GM18511 (cell line): ENCODE measurements at regions not wholly inside any gene's neighbourhood (a gene's known extent, or its start where the extent isn't known, plus 50 kb on each side); places are given as distances from the start of the nearest gene placed in this dataset.
A peak's percentile ranks its signal among the peaks of the same experiment; 100 is the strongest.
"Not testable (repeated sequence)": the region's sequence is repeated elsewhere in the genome, so short reads cannot be mapped to it uniquely, and the experiment has no call there.

Experiments
- ATAC-seq: cut with Tn5 transposase; IDR thresholded peaks from one replicate; pipeline ENCODE4 v1.9.1; 2021; ENCODE audit warnings: mild to moderate bottlenecking, moderate library complexity; ENCODE audit not compliant: unreplicated experiment

DNA sequence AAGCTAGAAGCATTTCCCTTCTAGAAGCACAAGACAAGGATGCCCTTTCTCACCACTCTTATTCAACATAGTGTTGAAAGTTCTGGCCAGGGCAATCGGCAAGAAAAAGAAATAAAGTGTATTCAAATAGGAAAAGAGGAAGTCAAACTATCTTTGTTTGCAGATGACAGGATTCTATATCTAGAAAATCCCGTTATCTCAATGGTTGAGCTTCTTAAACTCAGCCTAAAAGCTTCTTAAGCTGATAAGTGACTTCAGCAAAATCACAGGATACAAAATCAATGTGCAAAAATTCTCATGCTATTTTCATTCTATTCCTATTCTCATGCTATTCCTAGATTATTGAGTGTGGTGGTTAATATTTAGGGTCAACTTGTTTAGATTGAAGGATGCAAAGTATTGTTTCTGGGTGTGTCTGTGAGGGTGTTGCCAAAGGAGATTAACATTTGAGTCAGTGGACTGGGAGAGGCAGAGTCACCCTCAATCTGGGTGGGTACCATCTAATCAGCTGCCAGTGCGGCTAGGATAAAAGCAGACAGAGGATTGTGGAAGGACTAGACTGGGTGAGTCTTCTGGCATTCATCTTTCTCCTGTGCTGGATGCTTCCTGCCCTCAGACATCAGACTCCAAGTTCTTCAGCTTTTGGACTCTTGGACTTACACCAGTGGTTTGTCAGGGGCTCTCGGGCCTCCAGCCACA is 111.9 kb downstream of the LSMEM1 start:
- ATAC-seq, result not testable (repeated sequence)

DNA sequence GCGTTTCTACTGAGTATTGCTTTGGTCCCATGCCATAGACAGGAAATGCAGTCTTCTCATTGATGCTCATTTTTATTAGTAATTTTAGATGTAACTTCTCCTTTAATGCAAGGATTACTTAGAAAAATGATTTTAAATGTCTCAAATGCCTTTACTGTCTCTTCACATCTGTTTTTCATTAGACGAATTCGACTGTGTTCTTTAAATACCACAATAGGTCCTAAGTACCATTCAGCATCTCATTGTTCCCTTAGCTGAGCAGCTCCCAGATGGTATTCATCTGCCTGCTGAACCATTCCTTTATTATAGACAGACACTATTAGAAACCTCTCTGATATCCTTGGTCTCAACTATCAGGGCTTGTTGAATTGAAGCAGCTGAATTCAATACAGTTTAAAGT is 113.6 kb downstream of the LSMEM1 start:
- no peak for ATAC-seq

DNA sequence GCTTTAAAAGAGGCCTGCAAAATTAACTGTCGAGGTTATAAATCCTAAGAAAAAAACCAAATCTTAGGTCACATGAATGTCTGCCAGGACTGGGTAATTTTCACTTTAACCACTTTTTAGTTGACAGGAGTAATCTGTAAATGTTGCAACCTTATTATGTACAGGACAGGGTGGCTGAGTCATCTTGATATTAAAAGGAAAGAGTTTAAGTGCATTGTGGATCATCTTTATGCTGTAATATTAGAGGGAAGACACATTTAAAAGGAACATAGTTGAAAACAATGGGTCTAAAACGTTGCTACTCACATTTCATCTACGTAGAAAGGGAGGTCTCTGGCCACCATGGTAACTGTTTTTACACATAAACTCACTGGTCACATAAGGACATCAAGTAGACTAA is 115.5 kb downstream of the LSMEM1 start:
- ATAC-seq, result no peak

DNA sequence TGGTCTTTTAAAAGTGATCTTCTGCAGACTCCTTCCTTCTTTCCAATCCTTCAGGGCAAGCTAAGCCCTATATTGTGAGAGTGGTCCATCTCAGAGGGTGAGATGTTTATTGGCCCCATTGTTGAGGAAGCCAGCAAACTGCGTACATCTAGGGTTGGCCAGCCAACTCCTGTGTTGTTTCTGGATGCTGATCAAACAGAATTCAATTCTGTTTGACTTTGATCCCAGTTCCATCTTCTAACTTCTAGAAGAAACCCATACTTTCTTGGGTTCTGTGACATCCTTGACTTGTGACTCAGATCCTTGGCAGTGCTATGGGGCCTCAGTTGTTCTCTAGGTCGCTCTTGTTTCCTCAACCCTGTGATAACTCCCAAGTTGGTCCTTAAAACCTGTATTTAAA is 116.2 kb downstream of the LSMEM1 start:
- no peak for ATAC-seq

DNA sequence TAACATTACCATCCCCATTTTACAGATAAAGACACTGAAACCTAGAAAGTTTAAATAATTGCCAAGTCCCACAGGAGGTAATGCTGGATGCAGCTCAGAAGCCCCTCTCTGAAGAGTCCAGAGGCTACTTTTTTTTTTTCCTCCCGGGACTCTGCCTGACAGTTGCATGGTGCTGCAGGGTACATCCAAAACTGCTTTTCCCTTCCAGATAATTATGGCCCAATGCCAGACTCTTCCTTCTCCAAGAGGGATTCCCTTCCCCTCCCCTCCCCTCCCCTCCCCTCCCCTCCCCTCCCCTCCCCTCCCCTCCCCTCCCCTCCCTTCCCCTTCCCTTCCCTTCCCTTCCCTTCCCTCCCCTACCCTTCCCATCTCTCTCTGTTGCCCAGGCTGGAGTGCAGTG is 122.9 kb downstream of the LSMEM1 start:
- no peak for ATAC-seq

DNA sequence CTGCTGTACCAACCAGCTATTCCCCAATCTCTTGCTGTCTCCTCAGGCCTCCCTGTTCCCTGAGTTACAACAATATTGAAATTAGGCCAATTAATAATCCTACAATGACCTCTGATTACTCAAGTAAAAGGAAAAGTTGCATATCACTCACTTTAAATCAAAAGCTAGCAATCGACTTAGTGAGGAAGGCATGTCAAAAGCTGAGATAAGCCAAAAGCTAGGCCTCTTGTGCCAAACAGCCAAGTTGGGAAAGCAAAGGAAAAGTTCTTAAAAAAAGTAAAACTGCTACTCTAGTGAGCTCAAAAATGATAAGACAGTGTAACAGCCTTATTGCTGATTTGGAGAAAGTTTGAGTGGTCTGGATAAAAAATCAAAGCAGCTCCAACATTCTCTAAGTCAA is 129.8 kb downstream of the LSMEM1 start:
- ATAC-seq, result no peak

DNA sequence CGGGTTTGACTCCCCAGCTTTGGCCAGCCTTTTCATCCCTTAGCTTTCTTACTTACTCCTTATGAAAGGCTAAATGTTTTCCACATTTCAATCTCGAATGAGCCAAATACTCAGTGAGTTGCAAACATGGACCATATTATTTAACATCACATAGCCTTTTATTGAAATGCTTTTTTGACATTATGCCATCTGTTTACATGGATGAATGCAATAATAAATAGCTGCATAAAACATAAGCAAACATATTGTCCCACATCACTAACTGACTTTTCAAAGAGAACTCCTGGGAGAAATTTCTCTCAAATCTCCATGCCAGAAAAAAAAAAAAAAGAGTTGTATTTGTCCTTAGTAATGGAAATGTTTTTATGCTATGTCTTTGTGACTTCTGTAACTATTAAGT is 134.9 kb downstream of the LSMEM1 start:
- ATAC-seq, result no peak

DNA sequence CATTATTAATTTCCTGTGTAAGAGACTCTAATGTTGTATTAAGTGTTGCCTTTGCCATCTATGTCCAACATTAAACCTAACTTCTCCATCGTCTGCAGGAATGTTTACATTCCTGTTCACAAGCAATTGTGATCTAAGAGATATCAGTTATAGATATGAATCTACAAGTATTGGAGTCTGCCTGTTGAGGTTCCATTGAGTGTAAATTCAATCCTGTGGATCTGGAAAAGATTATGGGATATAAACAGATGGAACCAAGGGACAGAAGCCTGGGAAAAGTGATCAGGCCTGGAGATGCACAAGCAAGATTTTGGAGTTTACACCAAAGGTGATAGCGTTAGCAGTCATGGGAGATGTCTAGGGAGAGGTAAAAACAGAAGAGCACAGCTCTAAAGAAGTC is 135.5 kb downstream of the LSMEM1 start:
- ATAC-seq, result no peak

DNA sequence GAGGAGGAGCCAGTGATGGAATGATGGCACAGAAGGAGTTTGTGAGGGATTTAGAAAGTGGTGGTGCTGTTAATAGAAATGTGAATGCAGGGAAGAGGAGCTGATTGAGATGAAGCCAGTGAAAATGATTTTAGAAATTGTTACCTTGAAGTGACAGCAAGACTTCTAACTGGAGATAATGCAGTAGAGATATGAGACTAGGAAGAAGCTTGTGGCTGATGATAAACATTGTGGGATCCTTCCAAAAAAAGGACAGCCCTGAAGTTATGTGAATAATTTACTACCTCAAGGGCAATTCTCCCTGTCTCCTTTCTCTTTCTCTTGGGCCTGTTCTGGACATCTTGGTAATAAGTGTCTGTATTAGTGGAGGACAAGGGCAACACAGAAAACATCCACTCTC is 138.6 kb downstream of the LSMEM1 start:
- ATAC-seq, result no peak

DNA sequence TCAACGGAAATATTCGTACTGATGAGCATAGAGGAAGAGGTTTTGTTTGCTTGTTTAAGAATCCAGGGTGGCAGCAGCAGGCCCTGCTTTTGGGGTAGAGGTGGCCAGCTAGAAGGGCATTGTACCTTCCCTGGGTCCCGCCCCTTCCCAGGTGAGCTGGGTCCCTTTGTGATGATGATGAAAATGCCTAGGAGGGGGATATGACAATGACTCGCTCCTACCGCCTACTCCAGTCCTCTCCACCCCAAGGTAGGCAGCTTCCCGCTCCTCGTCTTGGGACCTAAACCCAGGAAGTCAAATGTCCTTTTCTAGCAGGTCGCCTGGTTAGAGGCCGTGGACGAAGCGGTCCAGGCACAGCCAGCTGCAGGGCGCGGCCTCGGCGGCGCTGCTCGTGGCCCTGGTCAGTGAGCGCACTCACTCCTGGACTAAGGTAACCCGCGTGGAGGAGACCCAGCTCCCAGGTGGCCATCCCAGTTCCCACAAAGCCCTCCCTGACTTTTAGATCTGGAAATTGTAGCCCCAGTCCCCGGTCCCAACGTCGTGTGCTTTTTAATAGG is 141.4 kb downstream of the LSMEM1 start:
- no peak for ATAC-seq

DNA sequence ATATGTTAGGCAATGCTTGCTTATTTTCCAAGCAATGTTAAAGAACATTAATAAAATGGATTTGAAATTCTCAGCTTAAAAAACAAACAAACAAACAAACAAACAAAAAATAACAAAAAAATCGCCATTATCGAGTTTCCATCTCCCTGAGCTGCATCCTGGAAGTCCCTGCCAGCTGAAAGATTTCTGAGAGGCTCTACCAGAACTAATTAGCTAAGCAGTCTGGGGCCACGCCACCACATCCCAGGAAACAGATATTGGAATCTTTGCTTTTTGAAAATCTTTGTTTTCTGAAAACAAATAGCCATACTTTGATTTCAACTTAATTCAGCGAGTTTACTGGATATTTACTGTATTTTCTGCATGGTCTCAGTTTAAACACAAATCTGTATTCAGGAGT is 143.6 kb downstream of the LSMEM1 start:
- ATAC-seq, result no peak

DNA sequence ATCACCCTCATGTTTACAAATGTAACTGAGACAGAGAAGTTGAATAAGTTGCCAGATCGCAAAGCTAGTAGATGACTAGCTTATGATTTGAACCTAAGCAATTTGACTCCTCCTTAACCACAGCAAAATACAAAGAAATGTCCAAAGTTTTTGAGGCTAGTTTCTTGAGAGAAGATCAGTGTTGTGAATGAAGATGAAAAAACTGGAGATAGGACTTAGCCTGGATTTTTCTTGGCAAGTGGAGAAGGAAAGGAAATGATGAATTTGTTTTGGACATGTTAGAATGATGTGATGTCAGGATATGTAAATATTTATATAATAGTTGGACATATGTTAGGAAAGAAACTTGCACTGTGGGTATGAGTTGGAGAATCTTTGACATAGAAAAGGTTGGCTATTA is 149.8 kb downstream of the LSMEM1 start:
- no peak for ATAC-seq

DNA sequence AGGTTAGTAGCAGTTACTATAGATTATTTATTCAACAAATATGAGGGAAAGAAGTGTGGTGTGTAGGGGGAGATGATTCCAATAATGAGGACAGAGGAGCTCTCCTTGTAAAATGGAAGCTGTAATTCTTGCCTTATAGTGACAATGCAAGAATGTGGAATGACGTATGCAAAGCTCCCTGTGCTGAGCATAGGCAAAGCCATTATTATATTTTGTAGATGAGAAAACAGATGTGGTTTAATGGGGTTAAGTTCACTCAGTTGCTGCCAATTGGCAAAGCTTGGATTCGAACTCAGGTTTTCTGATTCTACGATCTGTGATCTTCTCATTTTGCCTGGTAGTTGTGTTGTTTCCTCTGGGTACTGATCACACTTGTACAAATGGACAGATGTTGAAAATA is 153.3 kb downstream of the LSMEM1 start:
- no peak for ATAC-seq

DNA sequence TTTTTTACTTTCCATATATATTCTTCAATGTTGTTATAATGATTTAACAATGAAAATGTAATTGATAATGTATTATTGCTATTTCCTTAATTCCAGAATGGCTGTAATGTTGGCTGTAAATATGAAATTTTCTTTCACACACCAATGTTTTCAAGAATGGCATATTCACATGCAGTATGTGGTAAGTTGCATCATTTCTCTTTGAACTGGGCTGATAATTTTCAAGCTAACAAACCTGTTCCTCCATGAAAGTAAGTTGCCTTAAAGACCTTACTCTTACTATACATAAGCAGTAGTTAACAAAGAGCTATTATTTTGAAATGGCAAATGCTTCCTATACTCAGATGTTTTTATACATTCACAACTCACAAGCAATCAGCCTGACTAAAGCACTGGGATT is 154.5 kb downstream of the TMEM168 start:
- ATAC-seq, result no peak

DNA sequence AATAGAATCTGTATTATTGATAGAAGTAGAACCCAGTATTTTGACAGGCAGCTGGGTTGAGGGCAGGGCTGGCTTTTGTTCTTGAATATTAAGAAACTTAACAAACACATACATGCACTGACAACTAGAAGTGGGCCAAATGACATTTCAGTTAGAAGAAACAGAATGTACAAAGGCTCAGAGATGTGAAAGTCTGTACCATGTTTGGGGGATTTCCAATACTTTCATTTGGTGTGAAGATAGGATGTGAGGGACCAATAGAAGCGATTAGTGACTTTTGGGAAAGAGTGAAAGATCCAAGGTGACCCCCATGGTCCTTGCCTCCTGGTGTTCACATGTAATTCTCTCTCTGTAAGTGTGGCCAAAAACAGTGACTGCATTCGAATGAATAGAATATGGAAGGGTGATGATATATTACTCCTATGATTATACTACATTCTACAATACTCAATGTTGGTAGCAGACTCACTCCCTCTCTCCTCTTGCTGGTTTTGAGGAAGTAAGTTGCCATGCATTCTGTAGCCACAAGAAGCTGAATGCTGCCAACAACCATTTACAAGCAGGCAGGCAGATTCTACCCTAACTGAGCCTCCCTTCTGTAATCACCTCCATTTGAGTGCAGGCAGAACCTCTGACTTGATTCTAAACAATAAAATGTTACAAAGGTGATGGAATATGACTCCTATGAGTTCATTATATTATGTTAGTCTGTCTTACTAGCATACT is 151.4 kb downstream of the TMEM168 start:
- ATAC-seq, result peak; percentile 69

DNA sequence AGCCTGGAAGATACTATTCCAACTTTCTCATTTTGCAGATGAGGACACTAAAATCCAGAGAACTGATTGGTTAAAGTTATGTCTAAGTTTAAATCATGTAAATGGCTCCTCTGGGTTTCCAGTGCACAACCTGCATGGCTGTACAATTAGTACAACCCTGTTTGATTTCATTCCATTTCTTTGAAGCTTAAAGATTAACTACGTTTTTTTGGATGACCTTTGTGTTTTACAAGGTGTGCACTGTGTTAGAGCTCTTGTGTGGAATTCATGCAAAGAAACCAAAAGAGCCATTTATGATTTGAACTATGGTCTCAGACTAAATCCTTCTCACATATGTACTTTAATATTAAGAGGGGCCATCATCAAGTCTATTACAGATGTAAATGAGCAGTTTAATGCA is 149.5 kb downstream of the TMEM168 start:
- ATAC-seq, result no peak

DNA sequence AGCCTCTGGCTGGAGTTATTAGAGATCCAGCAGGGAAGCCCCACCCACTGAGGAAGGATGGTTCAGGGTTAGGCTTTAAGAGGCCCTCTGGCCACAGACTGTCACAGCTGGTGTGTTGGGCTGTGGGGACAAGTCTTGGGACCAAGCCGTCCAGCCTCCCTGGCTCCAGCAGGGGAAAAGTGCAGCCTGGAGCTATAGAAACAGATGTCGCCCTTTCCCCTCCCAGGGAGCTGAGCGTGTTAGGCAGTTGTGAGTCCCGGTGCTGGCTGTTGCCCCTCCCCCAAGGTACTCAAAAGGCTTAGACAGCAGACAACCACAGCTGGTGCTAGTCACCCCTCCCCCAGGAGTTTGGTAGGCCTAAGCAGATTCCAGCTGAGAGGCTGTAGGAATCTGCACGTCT is 143.4 kb downstream of the TMEM168 start:
- no peak for ATAC-seq

DNA sequence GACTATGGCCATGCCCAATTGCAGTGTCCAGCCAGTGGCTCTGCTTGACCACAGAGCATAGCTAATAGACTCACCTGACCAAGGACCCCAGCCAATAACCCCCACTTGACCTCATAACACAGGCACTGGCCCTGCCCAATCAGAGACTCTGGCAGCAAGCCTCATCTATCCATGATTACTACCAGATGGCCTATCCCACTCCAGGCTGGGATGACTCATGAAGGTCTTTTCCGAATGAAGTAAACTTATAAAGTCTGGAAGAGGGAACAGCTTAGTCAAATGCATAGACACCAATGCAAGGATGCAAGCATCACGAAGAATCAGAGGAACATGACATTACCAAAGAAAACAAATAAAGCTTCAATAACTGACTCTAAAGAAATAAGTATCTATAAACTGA is 141.4 kb downstream of the TMEM168 start:
- ATAC-seq, result no peak

DNA sequence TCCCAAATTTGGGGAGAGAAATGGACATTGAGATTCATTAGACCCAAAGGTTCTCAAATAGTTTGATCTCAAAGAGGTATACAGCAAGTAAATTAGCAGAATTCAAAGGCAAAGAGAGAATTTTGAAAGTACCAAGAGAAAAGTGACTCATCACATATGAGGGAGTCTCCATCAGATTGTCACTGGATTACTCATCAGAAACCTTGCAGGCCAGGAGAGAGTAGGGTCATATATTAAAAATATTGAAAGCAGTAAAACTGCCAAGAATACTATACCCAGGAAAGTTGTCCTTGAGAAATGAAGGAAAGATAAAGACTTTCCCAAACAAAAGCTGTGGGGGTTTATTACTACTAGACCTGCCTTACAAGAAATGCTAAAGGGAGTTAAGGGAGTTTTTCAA is 140.6 kb downstream of the TMEM168 start:
- ATAC-seq, result no peak

DNA sequence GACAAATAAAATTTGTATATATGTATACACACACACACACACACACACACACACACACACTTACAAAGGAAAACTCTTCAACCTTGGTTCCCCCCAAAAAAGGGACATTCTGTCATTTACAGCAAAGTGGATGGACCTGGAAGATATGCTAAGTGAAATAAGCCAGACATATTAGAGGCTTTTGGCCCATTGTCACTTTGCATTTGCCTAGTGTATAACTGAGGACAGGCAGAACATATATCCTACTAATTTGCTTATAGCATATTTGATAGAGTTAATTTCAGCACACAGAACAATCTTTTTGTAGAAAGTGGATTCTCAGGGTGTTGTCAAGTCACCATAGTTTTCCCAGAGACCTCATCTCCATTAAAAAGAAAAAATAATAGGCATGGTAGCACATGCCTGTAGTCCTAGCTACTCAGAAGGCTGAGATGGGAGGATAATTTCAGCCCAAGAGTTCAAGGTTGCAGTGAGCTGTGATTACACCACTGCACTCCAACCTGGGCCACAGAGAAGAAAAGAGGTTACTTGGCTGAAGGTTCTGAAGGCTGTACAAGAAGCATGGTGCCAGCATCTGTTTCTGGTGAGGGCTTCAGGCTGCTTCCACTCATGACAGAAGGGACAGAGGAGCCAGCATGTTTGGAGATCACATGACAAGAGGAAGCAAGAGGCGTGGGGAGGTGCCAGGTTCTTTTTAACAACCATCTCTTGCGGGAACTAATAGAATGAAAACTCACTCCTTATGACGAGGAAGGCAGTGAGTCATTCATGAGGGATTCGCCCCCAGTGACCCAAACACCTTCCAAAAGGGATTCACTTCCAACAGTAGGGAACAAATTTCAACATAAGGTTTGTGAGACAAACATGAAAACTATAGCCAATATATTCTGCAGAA is 135.6 kb downstream of the TMEM168 start:
- ATAC-seq, result no peak

DNA sequence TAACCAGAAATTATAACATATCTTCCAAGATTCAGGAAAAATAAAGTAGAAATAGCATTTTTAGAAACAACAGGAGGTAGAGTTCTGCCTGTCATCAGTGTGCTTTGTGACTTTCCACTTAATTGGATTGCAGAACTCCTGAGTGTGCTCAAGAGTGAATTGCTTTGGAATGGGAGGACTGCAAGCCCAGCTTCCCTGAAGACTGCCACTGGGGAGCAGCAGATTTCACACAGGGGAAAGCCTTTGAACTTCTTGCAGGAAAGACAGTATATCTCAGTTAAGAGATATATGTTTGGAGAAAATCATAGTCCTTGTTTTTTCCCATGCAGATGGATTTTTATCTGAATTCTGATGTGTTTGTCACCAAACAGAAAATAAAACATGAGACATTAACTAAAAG is 124.5 kb downstream of the TMEM168 start:
- ATAC-seq, result no peak
